ENCODE measurements at regions not wholly inside any gene's neighbourhood (a gene's known extent, or its start where the extent isn't known, plus 50 kb on each side); places are given as distances from the start of the nearest gene placed in this dataset.

- Histone ChIP-seq H3K9me3 (ENCODE audit: insufficient read depth, low read depth, low read length) (no peaks in the 10 kb centered on the region), H3K79me2 (ENCODE audit: insufficient read depth, low read length) (no peaks in the 10 kb centered on the region), H3K27me3 (ENCODE audit: insufficient read depth, low read length, poor library complexity, severe bottlenecking) (no peaks in the 10 kb centered on the region), H3K36me3 (ENCODE audit: insufficient read depth, low read length) (no peaks in the 10 kb centered on the region), H3K4me3 (ENCODE audit: low read length, poor library complexity, severe bottlenecking) (no peak overlapping the region), H3K9me2 (replicated peaks; ENCODE audit: low read depth, low read length) (no peaks in the 10 kb centered on the region), H4K20me1 (ENCODE audit: insufficient read depth, low read length, poor library complexity, severe bottlenecking) (no peaks in the 10 kb centered on the region), H3K4me1 (ENCODE audit: insufficient read depth, low read length, poor library complexity, severe bottlenecking) (peaks cover 10% of the 10 kb centered on the region), H3K9ac (ENCODE audit: low read depth, low read length, poor library complexity, severe bottlenecking) (no peak overlapping the region), H3F3A (ENCODE audit: low read depth) (no peaks in the 10 kb centered on the region), H2AFZ (ENCODE audit: low read length) (no peak overlapping the region), H3K4me2 (ENCODE audit: low read depth, low read length, poor library complexity, severe bottlenecking) (no peak overlapping the region)
- TF ChIP-seq CTCF (conservative IDR thresholded peaks at IDR 0.05; ENCODE audit: low read length) (no peak), EZH2phosphoT487 (IDR thresholded peaks at IDR 0.05; ENCODE audit: borderline replicate concordance) (no peak)
Observed at GRCh38 chr2:212893216-212893615, 258.2 kb downstream of the IKZF2 start.

- Histone ChIP-seq H3K27me3 (ENCODE audit: insufficient read depth, low read length, poor library complexity, severe bottlenecking) (no peaks in the 10 kb centered on the region), H3K4me1 (ENCODE audit: insufficient read depth, low read length, poor library complexity, severe bottlenecking) (peaks cover 10% of the 10 kb centered on the region), H3F3A (ENCODE audit: low read depth) (no peaks in the 10 kb centered on the region), H3K9ac (ENCODE audit: low read depth, low read length, poor library complexity, severe bottlenecking) (no peak overlapping the region), H3K4me2 (ENCODE audit: low read depth, low read length, poor library complexity, severe bottlenecking) (no peak overlapping the region), H3K9me3 (ENCODE audit: insufficient read depth, low read depth, low read length) (no peaks in the 10 kb centered on the region), H3K9me2 (replicated peaks; ENCODE audit: low read depth, low read length) (no peaks in the 10 kb centered on the region), H2AFZ (ENCODE audit: low read length) (no peak overlapping the region), H3K36me3 (ENCODE audit: insufficient read depth, low read length) (no peaks in the 10 kb centered on the region), H4K20me1 (ENCODE audit: insufficient read depth, low read length, poor library complexity, severe bottlenecking) (no peaks in the 10 kb centered on the region), H3K79me2 (ENCODE audit: insufficient read depth, low read length) (no peaks in the 10 kb centered on the region), H3K4me3 (ENCODE audit: low read length, poor library complexity, severe bottlenecking) (no peak overlapping the region)
- TF ChIP-seq EZH2phosphoT487 (IDR thresholded peaks at IDR 0.05; ENCODE audit: borderline replicate concordance) (no peak), CTCF (conservative IDR thresholded peaks at IDR 0.05; ENCODE audit: low read length) (peak; percentile 69)
Observed at GRCh38 chr2:212892193-212892592, 259.2 kb downstream of the IKZF2 start.

- H3K27me3 ChIP-seq (ENCODE audit: insufficient read depth, low read length, poor library complexity, severe bottlenecking), result no peaks in the 10 kb centered on the region
- H3F3A ChIP-seq (ENCODE audit: low read depth), result no peaks in the 10 kb centered on the region
- H4K20me1 ChIP-seq (ENCODE audit: insufficient read depth, low read length, poor library complexity, severe bottlenecking), result no peaks in the 10 kb centered on the region
- no peaks in the 10 kb centered on the region for H3K36me3 ChIP-seq (ENCODE audit: insufficient read depth, low read length)
- no peaks in the 10 kb centered on the region for H3K9me3 ChIP-seq (ENCODE audit: insufficient read depth, low read depth, low read length)
- no peak for TF ChIP-seq CTCF (conservative IDR thresholded peaks at IDR 0.05; ENCODE audit: low read length)
- no peak for TF ChIP-seq EZH2phosphoT487 (IDR thresholded peaks at IDR 0.05; ENCODE audit: borderline replicate concordance)
- no peak overlapping the region for H2AFZ ChIP-seq (ENCODE audit: low read length)
- H3K4me3 ChIP-seq (ENCODE audit: low read length, poor library complexity, severe bottlenecking), result no peak overlapping the region
- H3K4me2 ChIP-seq (ENCODE audit: low read depth, low read length, poor library complexity, severe bottlenecking), result no peak overlapping the region
- no peak overlapping the region for H3K9ac ChIP-seq (ENCODE audit: low read depth, low read length, poor library complexity, severe bottlenecking)
- peaks cover 10% of the 10 kb centered on the region for H3K4me1 ChIP-seq (ENCODE audit: insufficient read depth, low read length, poor library complexity, severe bottlenecking)
- H3K79me2 ChIP-seq (ENCODE audit: insufficient read depth, low read length), result no peaks in the 10 kb centered on the region
- no peaks in the 10 kb centered on the region for H3K9me2 ChIP-seq (replicated peaks; ENCODE audit: low read depth, low read length)
Observed at GRCh38 chr2:212891580-212891979, 259.8 kb downstream of the IKZF2 start.
